Neural progenitor cell (in vitro differentiated cells): ENCODE measurements at regions not wholly inside any gene's neighbourhood (a gene's known extent, or its start where the extent isn't known, plus 50 kb on each side); places are given as distances from the start of the nearest gene placed in this dataset.
"Not testable (repeated sequence)": the region's sequence is repeated elsewhere in the genome, so short reads cannot be mapped to it uniquely, and the experiment has no call there.

Experiments
- CTCF ChIP-seq: fragments of 200-600 bp; sonication (generic); IDR thresholded peaks from 2 replicates; pipeline ENCODE4 v1.5.1; 2017; ENCODE audit warnings: antibody characterized with exemption, mild to moderate bottlenecking
- EZH2 ChIP-seq: fragments of 200-600 bp; sonication (generic); IDR thresholded peaks from 2 replicates; pipeline ENCODE4 v1.6.1; 2017; ENCODE audit warnings: antibody characterized with exemption, mild to moderate bottlenecking, moderate library complexity
- EZH2phosphoT487 ChIP-seq: fragments of 200-600 bp; sonication (generic); IDR thresholded peaks from 2 replicates; pipeline ENCODE4 v1.6.1; 2017; ENCODE audit warnings: antibody characterized with exemption

GRCh38 chr6:28848756-28849155, 75.0 kb downstream of the TRIM27 start:
- TF ChIP-seq EZH2, EZH2phosphoT487: not testable (repeated sequence)
- peak; percentile 27 for TF ChIP-seq CTCF
